GM10266 (cell line): ENCODE measurements at regions not wholly inside any gene's neighbourhood (a gene's known extent, or its start where the extent isn't known, plus 50 kb on each side); places are given as distances from the start of the nearest gene placed in this dataset.

Experiments used
- DNase-seq: peaks from one replicate; pipeline ENCODE4 v3.0.0; 2012; ENCODE audit errors: extremely low spot score
- CTCF ChIP-seq: IDR thresholded peaks from 2 replicates; pipeline ENCODE4 v1.5.1; 2012; ENCODE audit warnings: mild to moderate bottlenecking, low read depth; ENCODE audit not compliant: control insufficient read depth, insufficient read depth; ENCODE audit errors: missing control alignments

- no peak for TF ChIP-seq CTCF
- no peak for DNase-seq
Observed at GRCh38 chr5:8327016-8327415, 458.1 kb downstream of the MTRR start.

- no peak for TF ChIP-seq CTCF
- DNase-seq, result no peak
Observed at GRCh38 chr5:8329773-8330172, 460.8 kb downstream of the MTRR start.

GRCh38 chr5:8332666-8333445 lies 463.9 kb downstream of the MTRR start:
- no peak for DNase-seq
- TF ChIP-seq CTCF, result no peak

GRCh38 chr5:8333485-8333884 lies 464.5 kb downstream of the MTRR start:
- TF ChIP-seq CTCF, result no peak
- no peak for DNase-seq

- no peak for DNase-seq
- no peak for TF ChIP-seq CTCF
Observed at GRCh38 chr5:8333977-8334376, 465.0 kb downstream of the MTRR start.

GRCh38 chr5:8340261-8340660 lies 471.3 kb downstream of the MTRR start:
- TF ChIP-seq CTCF, result no peak

GRCh38 chr5:8340739-8341344 lies 471.9 kb downstream of the MTRR start:
- no peak for DNase-seq
- peak; percentile 29 for TF ChIP-seq CTCF

More at GRCh38 chr5:8340261-8340660, 471.3 kb downstream of the MTRR start:
- DNase-seq, result no peak
